GM18867 (cell line): ENCODE measurements at regions not wholly inside any gene's neighbourhood (a gene's known extent, or its start where the extent isn't known, plus 50 kb on each side); places are given as distances from the start of the nearest gene placed in this dataset.
"Not testable (repeated sequence)": the region's sequence is repeated elsewhere in the genome, so short reads cannot be mapped to it uniquely, and the experiment has no call there.

Experiments
- ATAC-seq: cut with Tn5 transposase; IDR thresholded peaks from one replicate; pipeline ENCODE4 v1.9.1; 2021; ENCODE audit warnings: mild to moderate bottlenecking, moderate library complexity; ENCODE audit not compliant: unreplicated experiment

DNA sequence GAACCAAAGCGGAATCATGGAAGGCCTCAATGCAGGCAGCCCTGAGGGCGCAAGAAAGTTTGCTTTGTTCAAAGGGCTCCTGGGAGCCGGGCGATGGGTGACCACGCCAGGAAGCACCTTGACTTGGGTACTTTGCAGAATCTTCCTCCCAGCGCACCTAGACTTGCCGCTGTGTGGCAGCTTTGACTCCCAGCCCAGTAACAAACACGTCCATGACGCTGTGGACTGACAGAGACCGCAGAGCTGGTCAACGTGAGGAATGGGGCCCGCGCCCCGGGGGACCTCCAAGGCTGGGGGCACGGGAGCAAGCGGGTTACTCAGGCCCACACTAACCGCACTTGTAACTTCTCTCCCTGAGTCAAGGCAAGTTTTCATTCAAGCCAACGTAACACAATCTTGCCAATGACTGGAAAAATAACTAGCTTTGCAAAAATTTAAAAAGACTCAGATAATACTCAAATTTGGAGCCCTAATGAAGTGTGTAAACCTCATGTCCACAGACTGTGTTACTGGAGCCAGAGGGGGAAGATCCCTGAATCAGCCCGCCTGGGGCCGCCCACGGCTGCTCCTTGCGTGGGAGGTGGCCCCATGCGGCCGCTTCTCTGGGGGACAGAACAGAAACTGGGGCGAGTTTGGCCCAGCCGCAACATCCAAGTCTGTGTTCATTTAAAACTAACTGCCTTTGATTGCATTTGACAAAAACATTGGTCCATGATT is 130.8 kb downstream of the DNAJB6 start:
- no peak for ATAC-seq

GRCh38 chr7:157468221-157469111 is 131.7 kb downstream of the DNAJB6 start:
- ATAC-seq: no peak

DNA sequence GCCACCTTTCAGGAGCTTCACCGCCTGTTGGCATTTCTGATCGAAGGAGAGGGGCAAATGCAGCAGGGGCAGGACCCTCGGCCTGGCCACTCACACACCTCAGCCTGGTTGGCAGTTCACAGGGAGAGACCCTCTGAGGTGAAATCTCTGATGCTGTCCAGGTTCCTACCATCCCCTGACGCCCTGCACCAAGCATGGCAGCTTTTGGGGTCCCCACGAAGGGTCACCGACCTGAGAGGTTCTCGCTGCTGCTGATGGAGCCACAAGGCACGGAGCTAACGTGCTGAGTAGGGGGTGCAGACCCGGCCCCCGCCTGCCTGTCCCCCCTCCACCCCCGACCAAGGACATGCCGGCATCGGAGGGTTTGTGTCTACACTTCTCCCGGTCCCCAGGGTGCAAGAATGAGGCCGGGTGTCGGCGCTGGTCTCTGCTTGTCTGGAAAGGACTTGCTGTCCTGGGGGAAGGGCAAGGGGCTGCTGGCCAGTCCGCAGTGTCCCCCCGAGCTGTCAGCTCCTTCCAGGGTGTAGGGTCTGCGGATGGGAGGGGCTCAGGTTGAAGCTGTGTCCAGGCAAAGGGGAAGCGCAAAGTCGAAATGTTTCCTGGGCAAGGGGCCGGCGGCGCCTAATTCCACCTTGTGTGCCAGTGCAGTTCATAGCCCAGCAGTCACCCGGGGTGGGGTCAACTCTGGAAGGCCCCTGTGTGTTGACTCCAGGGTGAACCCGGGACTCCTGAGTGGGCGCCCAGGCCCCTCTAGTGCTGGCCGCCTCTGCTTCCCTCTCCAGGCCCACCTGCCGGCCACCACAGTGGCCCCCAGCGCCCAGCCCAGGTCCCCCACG is 132.6 kb downstream of the DNAJB6 start:
- ATAC-seq: no peak

- no peak for ATAC-seq
Observed at GRCh38 chr7:157470017-157470322, 133.2 kb downstream of the DNAJB6 start.

DNA sequence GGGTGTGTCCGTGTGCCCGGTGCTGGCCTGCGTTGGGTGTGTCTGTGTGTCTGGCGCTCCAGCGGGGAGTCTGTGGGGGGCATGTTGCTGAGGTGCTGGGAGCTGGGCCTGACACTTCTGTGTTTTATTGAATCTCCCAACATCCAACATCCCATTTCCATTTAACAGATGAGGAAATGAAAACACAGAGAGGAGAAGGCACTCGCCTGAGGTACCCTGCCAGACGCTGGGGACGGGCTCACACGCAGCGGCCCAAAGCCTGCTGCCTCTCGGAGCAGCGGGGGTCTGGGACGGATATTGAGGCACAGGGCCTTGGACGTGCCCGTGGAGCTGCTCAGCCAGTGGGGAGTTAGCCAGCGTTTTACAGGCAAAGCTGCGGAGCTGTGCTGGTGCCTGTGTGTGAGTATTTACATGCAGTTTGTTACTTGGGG is 133.9 kb downstream of the DNAJB6 start:
- ATAC-seq: no peak

DNA sequence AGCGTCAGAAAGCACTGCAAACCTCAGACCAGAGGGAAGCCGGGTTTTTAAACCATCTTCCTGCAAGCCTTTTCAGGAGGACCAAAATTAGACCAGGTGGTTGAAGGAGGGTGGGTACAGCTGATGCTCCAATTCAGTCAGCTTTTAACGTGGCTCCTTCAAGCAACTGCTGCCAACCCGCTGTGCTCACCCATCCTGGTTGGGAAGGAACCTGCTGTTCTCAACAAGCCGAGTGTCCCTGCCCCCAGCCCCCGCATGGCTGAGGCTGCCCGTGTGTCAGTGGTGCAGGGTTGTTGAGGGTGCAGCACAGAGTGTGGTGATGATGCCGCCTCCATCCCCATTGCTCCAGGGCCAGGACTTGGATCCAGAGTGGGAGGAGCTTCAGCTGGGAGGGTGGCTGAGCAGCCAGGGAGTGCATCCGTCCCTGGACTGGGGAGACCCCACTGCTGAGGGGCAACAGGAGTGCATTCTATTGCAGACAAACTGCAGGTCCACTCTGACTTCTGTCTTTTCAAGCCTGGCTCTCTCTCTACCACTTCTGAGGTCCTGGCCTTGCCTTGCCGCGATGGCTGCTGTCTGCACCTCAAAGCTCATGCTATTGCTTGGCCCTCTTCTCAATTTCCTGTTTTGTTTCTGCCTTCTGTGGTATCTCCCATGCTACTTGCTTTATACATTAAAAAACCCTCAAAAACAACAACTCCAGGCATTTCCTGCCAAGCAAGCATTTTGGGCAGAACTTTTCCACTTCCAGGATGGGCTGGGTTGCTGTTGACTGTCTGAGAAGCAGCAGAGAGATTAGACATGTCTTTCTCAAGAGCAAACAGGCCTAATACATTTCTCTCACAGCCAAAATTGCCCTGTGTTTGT is 134.7 kb downstream of the DNAJB6 start:
- ATAC-seq: no peak

DNA sequence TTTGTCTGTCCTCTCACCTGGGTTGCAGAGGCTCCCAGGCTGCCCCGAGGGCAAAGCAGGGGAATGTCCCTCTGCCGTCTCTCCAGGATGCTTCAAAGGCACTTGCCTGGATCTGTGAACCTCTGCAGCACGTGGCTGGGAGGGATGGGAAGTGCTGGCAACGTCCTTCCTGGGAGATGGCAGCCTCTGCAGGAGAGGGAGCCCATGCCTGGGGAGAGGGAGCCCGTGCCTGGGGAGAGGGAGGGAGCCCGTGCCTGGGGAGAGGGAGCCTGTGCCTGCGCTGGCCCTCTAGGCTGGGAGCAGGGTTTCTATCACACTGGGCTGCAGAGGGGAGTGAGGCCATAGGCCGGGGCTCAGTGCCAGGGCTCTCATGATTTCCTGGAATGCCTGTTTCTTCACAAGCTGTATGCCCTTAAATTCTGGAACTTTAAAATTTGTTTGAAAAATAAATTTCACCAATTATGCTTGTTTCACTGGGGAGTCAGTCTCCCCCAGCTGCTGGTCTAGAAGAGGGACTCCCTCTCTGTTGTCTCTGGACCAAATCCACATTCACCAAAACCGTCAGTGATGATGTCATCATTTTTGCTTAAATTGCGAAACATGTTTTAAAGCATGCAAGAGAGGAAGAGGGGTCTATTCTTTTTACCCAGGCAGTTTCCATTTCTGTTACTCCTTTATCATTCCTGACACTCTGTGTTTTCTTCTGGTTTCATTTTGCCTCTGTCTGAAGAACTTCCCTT is 135.7 kb downstream of the DNAJB6 start:
- no peak for ATAC-seq

DNA sequence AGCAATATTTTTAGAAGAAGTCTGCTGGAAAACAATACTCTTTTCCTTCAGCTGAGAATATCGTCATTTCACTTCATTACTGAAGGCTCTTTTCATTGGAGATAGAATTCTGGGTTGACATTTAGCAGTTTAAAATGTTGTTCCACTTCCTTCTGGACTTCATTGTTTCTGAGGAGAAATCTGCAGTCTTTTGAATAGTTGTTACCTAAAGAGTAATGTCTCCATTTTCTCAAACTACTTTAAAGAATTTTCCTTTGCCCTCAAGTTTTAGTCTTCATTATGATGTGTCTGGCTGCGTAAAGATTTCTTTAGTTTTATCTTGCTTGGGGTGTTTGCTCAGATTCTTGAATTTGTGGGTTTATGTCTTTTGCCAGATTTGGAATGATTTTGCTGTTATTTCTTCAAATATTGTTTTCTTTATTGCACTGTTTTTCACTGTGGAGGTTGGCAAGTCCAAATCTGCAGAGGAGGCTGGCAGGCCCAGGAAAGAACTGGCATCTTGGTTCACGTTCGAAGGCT is 136.3 kb downstream of the DNAJB6 start:
- ATAC-seq: no peak

- peak; percentile 38 for ATAC-seq
Observed at GRCh38 chr7:157474685-157475084, 137.9 kb downstream of the DNAJB6 start.

DNA sequence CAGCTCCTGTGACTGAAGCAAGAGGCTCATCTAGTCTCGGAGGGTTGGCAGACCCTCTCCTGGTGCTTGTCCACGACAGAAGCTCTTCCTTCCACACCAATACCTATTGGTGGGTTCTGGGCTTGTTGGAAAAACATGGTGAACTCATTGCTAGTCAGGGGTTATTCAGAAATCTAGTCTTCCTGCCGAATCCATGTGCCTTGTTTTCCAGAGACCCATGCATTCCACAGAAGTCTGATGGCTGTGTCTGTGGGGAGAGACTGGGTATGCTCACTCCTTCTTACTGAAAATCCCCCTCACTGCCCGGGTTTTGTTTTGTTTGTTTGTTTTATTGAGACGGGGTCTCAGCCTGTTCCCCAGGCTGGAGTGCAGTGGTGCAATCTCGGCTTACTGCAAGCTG is 138.3 kb downstream of the DNAJB6 start:
- no peak for ATAC-seq

DNA sequence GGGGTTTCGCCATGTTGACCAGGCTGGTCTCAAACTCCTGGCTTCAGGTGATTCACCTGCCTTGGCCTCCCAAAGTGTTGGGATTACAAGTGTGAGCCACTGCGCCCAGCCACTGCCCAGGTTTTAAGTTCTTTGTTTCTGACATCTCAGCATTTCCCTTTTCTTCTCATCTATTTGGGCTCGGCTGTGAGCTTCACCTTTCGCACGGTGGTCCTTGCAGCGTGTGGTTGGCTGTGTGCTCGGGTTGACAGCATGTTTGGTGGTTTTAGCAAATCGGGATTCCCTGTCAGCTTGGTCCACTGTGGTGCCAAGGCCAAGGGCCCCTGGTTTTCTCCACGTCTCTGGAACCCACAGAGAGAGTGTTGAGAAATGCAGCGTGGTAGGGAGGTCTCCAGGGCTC is 138.8 kb downstream of the DNAJB6 start:
- no peak for ATAC-seq

DNA sequence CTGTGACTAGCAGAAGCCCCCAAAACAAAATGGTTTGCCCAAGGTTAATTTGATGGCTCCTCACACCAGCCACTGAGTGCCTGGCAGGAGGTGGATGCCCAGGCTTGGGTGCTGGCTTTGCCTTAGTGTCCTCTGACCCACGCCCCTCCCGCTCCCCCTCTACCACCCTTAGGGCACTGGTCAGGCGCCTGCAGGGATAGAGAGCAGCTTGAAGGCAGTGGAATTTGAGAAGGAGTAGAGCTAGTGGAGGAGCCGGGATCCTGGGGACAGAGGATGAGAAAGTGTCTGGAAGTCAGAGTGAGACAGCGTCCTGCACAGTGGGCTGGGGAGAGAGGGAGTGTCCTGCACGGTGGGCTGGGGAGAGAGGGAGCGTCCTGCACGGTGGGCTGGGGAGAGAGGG is 139.4 kb downstream of the DNAJB6 start:
- ATAC-seq: no peak

DNA sequence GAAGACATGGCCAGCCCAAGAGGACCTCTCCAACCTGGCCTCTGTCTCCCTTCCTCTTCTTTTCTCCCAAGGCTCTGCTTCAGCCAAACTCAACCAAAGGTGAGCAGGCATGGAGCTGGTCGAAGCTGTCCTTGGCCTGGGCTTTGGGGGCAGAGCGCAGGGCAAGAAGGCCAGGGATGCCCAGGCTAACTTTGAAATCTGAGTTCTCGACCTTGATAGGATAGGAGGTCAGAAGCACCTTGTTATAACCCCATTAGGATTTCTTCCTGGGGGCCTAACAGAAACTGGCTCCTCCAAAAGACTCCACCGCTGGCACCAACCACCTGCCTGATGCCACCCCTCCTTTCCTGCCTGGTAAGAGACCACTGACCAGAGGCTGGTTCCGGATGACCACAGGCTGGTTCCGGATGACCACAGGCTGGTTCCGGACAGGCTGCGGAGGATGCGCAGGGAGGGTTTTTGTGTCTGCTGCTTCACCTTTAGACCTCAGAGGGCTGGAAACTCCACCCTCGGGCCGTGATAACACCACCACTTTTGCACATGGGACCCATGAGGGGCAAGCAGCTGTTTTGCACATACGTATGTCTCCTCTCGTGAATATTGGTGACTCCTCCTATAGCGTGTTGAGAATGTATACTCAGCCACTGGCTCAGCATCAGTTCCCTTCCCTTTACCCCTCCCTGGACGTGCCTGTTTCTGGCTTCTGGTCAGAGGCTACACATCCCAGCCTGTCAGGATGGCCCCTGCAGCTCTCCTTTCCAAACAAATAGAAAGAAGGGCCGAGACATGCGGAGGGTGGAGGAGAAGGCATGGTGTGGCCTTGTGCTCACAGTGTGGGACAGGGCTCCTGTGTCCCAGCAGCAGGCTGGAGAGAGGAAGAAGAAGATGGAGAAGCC is 140.1 kb downstream of the DNAJB6 start:
- ATAC-seq: no peak

- ATAC-seq: no peak
Observed at GRCh38 chr7:157477550-157478212, 140.9 kb downstream of the DNAJB6 start.

GRCh38 chr7:157478611-157479010 is 141.8 kb downstream of the DNAJB6 start:
- not testable (repeated sequence) for ATAC-seq

DNA sequence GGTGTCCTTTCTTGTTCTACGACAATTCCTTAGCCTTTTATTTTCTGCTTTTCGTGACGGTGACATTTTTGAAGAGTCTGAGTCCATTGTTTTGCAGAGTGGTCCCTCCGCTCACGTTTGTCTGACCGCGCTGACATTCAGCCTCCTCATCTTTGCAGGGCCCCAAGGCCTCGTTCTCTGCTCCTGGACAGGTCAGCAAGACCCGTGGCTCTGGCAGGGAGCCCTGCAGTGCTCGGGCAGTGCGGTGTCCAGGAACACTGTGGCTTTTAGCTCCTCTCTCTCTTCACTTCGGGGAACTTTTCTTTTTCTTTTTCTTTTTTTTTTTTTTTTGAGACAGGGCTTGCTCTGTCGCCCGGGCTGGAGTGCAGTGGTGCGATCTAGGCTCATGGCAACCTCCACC is 142.5 kb downstream of the DNAJB6 start:
- no peak for ATAC-seq

DNA sequence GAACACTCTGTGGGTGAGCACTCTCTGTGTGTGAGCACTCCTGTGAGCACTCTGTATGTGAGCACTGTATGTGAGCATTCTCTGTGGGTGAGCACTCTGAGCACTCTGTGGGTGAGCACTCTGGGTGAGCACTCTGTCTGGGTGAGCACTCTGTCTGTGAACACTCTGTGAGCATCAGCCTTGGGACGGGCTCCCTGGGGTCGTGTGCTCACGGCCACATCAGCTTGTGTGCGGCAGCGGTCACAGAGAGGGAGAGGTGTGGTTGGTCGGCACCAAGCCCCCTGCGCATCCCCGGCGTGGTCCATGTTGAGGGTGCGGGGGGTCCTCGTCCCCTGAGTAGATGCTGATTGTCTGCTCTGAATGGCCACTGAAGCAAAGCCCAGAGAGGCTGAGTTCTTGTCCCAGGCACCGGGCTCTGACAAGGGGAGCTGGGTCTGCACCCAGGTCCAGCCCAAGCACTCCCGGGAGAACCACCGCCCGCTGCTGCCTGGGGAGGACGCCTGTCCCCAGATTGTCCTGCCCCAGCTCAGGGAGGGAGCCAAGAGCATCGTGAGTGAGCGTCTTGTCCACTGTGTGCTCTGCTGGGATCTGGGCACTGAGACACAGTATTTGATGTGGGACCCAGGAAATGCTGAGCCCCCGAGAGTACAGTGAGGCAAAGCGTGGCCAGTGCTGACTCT is 143.7 kb downstream of the DNAJB6 start:
- no peak for ATAC-seq

GRCh38 chr7:157481389-157481788 is 144.6 kb downstream of the DNAJB6 start:
- ATAC-seq: no peak
